Kasumi-1 (cell line): ENCODE measurements at regions not wholly inside any gene's neighbourhood (a gene's known extent, or its start where the extent isn't known, plus 50 kb on each side); places are given as distances from the start of the nearest gene placed in this dataset.

Experiments
- DNase-seq, 2 experiments: peaks; one replicate each; lab custom pipeline; 2025; lab: John Stamatoyannopoulos, UW

DNA sequence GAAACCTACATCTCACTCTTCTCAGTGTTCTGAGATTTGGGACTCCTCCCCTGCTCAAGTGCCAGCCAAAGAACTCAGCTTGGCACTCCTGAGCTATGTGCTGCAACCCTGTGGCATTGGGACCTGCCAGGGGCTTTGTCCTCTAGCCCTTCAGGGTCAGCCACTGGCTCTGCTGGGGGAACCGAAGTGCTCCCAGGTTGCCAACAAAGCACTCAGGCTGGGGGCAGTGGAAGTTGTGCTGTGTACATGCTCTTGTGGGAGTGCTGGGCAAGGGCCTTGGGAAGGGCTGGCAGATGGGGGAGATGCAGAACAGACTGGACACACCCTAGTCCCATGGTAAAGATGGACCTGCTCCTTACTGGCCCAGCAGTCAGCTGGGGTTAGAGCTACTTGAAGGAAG, 498.6 kb downstream of the CAAP1 start:
- DNase-seq = no peak

DNA sequence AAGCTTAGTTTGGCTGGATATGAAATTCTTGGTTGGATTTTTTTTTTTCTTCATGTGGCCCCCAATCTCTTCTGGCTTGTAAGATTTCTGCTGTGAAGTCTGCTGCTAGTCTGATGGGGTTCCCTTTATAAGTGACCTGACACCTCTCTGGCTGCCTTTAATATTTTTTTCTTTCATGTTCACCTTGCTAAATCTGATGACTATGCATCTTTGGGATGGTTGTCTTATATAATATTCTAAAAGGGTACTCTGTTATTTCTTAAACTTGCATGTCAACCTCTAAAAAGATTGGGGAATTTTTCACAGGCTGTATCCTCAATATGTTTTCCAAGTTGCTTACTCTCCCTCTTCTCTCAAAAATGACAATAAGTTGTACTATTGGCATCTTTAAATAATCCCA, 500.0 kb downstream of the CAAP1 start:
- no peak for DNase-seq

DNA sequence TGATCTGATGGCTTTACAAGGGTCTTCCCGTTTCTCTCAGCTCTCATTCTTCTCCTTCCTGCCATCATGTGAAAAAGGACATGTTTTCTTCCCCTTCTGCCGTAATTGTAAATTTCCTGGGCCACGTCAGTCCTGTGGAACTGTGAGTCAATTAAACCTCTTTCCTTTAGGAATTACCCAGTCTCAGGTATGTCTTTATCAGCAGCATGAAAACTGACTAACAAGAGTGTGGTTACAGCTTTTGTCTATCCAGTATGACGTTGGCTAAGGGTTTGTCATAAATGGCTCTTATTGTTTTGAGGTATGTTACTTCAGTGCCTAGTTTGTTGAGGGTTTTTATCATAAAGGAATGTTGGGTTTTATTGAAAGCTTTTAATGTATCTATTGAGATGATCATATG, 501.6 kb downstream of the CAAP1 start:
- DNase-seq = no peak

DNA sequence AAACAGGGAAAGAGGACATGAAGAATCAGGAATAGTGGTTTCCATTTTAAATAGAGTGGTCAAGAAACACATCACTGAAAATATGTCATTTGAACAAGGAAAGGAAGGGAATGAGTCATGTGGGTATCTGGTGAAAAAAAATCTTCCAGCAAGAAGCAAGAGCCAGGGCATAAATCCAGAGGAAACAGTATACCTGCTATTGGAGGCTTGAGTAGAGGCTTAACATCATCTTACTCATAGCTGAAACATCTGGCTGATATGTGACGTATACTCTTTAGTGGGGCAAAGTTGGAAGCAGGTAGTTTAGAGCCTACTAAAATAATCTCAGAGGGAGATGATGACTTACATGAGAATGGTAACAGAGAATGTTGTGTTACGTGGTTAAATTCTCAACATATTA, 517.2 kb downstream of the CAAP1 start:
- DNase-seq = no peak

DNA sequence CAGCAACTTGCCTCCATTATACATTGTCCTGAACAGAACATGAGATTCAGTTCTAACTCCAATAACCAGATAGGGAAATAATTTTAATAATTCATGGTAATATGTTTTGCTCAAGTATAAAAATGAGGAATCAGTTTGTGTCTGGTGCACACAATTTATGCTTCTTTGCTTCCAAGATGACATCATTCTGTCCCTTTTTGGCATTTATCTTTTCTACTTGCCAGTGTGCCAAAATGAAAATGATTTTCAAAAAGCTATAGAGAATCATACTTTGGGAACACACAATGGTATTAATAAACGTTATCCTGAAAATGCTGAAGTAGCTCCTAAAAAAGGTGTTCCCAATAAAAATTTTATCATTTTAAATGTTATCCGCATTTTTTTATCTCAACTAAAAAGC, 519.0 kb downstream of the CAAP1 start:
- DNase-seq = no peak

DNA sequence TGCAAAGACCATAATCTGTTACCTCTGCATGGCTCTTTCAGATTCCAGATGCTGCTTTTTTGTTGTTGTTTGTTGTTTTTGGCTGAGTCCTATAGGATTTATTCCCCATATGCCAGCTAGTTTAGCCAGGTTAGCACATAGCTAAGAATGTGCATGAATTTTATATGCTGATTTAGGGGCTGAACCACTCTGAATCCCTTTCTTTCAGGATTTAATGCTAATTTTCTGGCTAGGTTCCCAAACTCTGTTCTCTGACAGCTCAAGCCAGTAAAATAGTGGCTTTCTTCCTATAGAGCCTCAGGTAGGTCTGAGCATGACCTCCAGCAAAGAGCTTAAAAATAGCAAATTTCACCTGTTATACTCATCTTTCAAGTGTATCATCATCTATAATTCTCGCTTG, 521.4 kb downstream of the CAAP1 start:
- DNase-seq = no peak

DNA sequence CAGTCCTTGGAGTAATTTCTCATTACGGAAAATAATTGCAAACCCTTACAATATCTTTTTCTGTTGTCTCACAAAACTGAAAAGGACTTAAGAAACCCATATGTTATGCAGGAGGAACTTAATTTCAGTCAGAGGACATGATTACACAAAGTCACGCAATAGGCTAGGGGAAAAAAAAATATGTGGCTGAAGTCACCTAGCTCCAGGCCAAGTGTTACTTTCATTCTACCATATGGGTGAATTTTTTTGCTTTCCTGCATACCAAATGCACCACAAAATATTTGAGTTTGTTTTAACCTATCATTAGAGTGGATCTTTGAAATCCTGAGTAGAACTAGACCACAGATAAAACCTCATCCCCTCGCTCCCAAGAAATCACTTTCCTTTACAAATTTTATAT, 523.5 kb downstream of the CAAP1 start:
- DNase-seq = no peak

DNA sequence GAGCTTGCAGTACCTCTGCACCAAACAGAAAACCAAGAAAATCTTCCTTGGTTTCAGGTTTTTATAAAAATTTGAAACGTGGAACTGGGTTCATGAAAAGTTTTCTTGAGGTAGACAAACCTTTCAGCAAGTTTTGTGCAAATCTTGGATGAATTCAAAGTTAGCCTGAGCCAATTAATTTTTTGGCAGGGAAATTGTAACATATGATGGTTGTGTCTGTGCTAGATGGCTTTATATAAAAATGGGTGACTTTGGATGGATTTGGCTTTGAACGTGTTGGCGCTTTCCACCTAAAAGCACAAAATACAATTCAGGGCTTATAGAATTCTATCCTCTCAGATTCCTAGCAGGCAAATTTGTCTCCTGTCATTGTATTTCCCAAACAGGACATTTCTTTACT, 524.4 kb downstream of the CAAP1 start:
- no peak for DNase-seq

DNA sequence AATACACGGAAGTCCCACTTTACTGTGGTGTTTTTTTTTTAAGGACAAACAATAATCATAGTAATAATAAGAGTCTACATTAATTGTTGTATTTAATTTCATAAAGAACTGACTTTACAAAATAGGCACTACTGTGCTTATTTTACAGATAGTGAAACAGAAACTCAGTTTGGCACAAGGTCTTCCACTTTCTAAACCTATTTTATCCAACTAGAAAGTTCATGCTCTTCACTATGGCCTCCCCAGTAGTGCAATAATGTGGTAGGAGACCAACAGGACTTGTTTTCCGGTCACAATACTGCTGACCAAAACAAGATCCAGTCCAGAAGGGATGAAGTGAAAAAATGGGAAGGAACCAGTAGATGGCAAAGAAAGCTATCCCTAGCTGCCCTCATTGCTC, 531.6 kb downstream of the CAAP1 start:
- no peak for DNase-seq

DNA sequence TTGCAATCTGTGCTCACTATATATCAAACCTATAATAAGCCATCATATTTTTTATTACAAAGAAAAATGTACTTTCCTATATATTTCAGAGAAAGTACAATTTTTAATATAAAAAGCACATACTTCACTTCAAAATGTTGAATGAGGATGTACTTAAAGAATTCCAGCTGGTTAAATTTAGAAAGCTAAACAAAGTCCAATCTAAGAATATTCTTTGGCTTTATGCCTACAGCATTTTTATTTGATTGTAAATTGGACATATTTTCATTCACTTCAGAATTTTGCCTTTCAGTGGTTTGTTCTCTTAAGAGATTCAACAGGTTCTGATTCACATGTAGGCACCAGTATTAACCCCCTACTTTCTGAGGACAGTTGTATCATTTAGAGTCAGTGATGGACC, 533.8 kb downstream of the CAAP1 start:
- DNase-seq = no peak

DNA sequence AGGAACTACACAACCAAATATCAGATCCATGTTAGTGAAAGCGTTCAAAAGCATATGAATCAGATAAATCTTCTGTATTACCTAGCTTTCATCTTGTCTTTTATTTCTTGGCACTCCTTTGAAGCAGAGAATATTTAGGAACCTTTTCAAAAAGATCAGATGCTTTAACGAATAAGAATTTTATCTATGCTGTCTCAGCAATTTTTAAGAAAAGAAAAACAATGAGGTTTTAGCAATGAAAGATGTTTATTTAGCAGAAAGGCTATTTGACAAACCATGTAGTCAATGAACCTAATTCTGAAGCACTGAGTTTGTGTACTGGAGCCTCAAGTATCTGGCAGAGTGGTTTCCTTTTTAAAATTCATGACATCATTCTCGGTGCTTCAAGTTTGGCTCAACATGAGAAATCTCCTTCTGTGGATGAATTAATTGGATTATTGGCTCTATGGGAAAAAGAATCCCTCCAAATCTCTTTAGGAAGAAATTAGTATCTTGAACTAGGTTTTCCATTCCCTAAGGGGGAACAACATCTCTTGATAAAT, 534.7 kb downstream of the CAAP1 start:
- no peak for DNase-seq

DNA sequence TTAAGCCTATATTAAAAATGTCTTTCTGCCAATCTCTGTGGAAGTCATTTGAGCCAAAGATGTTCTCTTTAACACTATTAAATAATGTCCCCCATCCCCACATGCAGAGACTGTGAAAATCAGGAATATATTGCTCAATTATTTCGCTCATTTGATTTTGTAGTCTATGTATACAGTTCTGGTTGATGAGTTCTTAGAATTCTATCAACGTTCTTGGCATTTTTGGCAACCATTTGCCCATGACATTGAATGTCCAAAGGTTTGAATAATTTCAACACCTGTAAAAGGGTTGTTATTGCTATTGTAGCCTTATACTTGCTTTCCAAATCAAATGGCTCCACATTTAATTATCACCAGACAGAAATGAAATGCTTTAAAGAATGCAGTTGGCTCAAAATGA, 536.1 kb downstream of the CAAP1 start:
- no peak for DNase-seq

DNA sequence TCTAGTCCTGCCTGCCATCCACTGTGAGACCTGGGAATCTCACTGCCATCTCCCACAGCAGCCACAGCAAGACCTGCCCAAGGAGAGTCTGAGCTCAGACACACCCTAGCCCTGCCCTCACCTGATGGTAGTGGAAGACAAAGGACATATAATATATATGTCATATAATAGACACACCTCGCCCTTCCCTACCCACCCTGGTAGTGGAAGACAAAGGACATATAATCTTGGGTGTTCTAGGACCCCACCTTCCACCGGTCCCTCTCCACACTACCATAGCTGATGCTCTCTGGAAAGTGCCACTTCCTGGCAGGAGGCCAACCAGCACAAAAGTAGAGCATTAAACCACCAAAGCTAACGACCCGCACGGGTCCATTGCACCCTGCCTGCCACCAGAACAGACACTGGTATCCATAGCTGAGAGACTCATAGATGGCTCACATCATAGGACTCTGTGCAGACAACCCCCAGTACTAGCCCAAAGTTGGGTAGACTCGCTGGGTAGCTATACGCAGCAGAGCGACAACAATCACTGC, 545.6 kb downstream of the CAAP1 start:
- DNase-seq = no peak

DNA sequence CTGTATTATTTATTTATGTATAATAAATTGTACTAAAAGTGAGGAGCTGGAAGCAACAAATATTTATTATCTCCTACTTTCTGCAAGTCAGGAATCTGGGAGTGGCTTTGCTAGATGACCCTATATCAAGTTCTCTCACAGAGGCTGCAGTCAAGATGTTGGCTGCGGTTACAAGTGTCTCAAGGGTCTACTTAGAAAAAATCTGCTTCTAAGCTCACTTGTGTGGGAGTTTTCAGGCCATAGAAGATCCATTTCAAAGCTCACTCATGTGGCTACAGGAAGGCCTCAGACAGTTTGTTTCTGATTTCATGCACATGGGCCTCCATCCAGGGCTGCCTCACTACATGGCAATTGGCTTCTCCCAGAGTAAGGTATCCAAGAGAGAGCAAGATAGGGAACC, 551.1 kb downstream of the CAAP1 start:
- no peak for DNase-seq

DNA sequence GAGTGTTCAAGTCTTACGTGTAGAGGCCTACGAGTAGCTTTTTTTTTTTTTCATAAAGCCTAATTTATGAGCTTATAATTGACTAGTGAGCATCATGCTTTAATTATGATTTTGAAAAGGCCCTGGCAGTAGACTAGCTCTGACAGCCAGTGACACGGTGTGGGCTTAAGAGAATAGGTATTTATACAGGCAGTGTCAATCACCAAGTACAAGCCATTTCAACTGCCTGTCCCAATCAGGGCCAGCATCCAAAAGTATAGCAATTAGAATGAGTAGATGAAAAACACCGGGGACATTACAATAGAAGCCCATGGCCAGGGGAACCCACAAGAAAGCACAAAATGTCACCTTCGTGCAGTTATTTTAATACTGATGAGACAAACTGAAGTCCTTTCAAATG, 552.8 kb downstream of the CAAP1 start:
- DNase-seq = no peak

DNA sequence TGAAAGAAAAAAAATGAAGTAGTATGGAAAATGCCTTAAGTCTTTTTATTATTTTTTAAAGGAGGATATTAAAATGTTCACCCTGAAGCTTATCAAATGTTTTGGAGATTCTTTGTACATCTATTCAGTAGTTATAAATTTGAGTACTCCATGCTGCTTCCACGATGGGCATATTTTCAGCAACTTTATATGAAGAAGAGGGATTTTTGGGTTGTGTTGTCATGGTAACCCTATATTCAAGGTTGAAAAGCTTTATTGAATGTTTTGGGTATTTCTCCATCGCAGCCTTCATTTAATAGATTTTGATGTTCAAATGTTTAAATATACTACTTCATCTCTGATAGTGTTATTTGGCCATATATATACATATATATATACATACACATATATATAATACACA, 557.5 kb downstream of the CAAP1 start:
- no peak for DNase-seq

DNA sequence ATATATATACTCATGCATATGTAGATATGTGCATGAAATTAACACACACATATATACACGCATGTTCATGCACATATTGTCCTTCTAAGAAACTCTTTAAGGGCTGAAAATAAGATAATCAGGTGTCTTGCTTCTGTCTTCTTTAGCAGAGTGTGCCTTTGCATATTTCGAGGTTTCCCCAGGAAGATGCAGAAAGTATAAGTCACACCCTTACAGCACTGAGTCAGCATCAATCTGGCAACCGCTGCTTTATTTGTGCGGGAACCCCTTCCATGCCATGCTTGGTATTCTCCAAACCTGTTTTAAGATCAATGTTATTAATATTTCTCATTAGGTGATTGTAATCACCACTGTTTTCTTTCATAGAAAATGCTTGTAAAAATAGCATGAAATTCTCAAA, 557.9 kb downstream of the CAAP1 start:
- no peak for DNase-seq

DNA sequence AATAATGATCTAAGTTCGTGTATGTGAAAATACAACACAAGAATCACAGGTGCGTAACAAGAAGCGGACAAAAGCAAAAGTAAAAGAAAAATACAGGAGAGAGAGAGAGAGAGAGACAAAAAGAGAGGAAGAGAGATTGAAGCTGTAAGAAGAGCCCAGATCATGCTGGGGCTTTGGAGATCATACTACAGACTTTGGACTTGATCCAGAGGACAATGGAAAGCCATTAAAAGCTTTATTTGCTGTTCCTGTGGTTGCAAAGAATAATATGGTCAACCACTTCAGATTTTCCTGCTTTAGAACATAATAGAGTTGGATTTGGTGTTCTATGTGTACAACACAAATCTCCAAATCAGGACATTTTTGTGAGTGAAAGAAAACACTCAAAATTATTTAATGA, 561.4 kb downstream of the CAAP1 start:
- DNase-seq = no peak

DNA sequence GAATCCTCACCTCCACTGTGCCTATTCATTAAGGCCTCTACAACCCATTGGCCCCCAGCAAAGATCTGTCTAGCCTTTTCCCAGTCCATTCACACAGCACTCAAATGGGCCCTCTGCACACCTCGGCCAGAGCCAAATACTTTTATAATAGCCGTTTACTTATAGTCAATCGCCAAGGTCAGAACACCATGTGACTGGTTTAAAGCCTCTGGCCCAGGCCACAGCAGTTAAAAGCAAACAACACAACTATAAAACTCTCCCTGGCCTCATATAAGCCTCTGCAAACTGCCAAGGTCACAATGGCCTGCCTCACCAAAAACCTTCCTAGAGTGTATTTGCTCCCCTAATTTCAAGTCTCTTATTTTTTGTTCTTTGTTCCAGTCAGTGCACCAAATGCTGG, 562.6 kb downstream of the CAAP1 start:
- DNase-seq = no peak

DNA sequence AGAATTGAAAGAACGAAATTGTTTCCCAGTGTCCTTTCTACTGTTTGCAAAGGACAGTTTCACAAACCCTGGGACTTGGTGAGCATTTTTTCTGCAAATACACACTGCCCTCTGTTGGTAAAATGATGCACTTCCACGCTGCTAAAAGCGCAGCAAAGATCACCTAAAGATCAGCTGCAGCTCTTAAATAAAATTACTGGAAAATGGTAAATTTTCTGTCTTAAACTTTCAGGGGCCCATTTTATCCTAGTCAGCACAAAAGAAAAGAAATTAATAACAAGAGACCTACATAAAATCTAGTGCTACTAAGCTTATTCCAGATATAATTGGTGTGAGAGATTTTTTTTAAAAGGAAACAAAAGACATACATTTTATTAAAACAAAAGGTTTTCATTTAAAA, 566.0 kb downstream of the CAAP1 start:
- DNase-seq = peak; percentile 7 to 38

DNA sequence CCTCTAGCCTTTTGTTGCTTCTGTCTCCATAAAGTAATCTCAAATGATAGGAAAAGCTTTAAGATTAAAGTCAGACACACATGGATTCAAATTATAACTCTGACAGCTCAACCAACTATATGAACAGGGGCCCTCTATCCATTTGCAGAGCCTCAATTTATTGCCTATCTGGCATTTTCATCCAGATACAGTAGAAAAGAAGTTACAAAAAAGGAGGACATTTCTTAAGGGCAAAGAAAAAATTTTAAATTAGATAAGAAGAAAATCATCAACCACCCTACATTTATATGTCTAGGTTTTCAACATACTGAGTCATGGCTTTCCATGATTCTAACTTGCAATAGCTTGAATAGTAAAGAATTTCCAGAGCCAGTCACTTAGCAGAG, 567.2 kb downstream of the CAAP1 start:
- no peak for DNase-seq

DNA sequence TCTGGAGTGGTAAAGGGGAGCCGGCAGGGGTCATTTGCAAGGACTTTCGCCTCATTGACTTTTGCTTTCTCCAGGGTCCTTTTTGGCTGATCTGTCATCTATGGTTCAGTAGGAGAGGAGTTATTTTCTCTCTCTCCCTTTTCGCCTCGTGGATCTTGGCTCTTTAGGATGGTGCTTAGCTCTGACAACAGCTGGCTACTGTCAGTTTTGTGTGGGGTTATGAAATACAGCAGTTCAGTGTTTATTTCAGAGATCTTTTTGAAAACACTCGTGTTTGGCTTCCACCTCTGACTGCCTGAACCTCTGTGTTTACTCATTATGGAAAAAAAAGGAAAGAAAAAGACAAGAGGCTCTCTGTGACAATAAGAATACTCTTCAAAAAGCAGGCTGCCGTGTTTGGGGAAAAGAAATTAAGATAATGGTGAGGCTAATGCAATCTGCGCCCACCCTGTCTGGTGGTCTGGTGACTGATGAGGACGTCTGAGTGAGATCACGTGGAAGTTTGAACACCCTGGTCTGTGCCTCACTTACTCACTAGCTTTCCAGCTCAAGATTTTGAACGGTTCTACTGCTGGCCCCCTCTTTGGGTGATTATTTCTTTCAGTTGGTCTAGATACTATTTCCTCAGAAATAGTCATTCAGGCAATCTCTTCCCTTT, 567.7 kb downstream of the CAAP1 start:
- DNase-seq = no peak

DNA sequence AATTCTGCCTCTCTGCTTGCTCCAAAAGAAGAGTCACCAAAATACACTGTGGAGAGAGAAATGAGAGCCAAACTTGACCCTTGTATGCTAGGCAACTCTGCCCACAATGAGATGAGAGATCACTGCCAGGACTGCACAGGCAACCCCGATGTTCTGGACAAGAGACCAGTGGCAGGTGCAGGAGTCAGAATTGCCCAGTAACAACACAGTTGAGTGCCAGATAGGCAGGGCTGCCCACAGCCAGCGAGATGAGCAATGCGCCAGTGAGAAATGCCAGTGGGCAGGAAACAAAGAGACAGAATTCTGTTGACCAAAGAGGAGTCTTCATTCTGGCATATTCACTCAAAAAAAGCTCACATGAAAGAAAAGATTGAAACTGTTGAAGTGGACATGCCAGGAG, 570.7 kb downstream of the CAAP1 start:
- DNase-seq = no peak

DNA sequence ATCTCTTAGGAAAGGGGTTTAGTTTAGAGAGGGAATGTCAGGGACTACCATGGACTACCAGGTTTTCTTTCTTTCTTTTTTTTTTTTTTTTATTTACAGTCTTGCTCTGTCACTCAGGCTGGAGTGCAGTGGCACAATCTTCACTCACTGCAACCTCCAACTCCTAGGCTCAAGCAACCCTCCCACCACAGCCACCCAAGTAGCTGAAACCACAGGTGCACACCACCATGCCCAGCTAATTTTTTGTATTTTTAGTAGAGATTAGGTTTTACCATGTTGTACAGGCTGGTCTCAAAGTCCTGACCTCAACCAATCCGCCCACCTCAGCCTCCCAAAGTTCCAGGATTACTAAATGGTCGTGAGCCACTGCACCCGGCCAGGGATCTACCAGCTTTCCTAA, 572.7 kb downstream of the CAAP1 start:
- DNase-seq = no peak
